HG03469 (cell line): ENCODE measurements at regions not wholly inside any gene's neighbourhood (a gene's known extent, or its start where the extent isn't known, plus 50 kb on each side); places are given as distances from the start of the nearest gene placed in this dataset.

Source experiments
- ATAC-seq: cut with Tn5 transposase; IDR thresholded peaks from one replicate; pipeline ENCODE4 v1.9.1; 2021; ENCODE audit warnings: mild to moderate bottlenecking, moderate library complexity, moderate number of reproducible peaks; ENCODE audit not compliant: unreplicated experiment

GRCh38 chr4:144562019-144562705, 83.8 kb upstream of the HHIP start:
- no peak for ATAC-seq

- ATAC-seq, result no peak
These were observed 81.6 kb upstream of the HHIP start for GRCh38 chr4:144564358-144564757.

- ATAC-seq, result peak; percentile 74
These were observed 80.3 kb upstream of the HHIP start for GRCh38 chr4:144565527-144566195.

GRCh38 chr4:144572660-144573059, 73.3 kb upstream of the HHIP start:
- no peak for ATAC-seq

GRCh38 chr4:144574000-144574399, 72.0 kb upstream of the HHIP start:
- peak; percentile 70 for ATAC-seq

- no peak for ATAC-seq
These were observed 71.4 kb upstream of the HHIP start for GRCh38 chr4:144574509-144574908.

- peak; percentile 47 for ATAC-seq
These were observed 70.8 kb upstream of the HHIP start for GRCh38 chr4:144575181-144575580.

GRCh38 chr4:144578681-144579080, 67.3 kb upstream of the HHIP start:
- ATAC-seq, result no peak

- ATAC-seq, result no peak
These were observed 66.4 kb upstream of the HHIP start for GRCh38 chr4:144579411-144580030.

GRCh38 chr4:144580430-144580829, 65.5 kb upstream of the HHIP start:
- ATAC-seq, result no peak

GRCh38 chr4:144582105-144582850, 63.7 kb upstream of the HHIP start:
- ATAC-seq, result no peak

GRCh38 chr4:144582975-144583374, 63.0 kb upstream of the HHIP start:
- ATAC-seq, result no peak

GRCh38 chr4:144583658-144584057, 62.3 kb upstream of the HHIP start:
- ATAC-seq, result no peak

GRCh38 chr4:144584428-144584827, 61.5 kb upstream of the HHIP start:
- ATAC-seq, result no peak

- peak; percentile 48 for ATAC-seq
These were observed 56.4 kb upstream of the HHIP start for GRCh38 chr4:144589512-144589911.

GRCh38 chr4:144590020-144590419, 55.9 kb upstream of the HHIP start:
- no peak for ATAC-seq

- no peak for ATAC-seq
These were observed 54.6 kb upstream of the HHIP start for GRCh38 chr4:144591401-144591800.

GRCh38 chr4:144592264-144592663, 53.7 kb upstream of the HHIP start:
- no peak for ATAC-seq

- no peak for ATAC-seq
These were observed 51.4 kb upstream of the HHIP start for GRCh38 chr4:144594471-144594986.

- ATAC-seq, result no peak
These were observed 50.3 kb upstream of the HHIP start for GRCh38 chr4:144595681-144596080.
